ENCODE measurements at regions not wholly inside any gene's neighbourhood (a gene's known extent, or its start where the extent isn't known, plus 50 kb on each side); places are given as distances from the start of the nearest gene placed in this dataset.

- H3K27me3 Mint-ChIP-seq, result no peaks in the 10 kb centered on the region
- ChIA-PET CTCF (interaction anchor here (1.0 to 2.0 kb wide), 2 partner anchors 9 to 20 kb away, joined by 4 to 10 read pairs; no protein-coding TSS in a partner anchor), POLR2A (interaction anchor here (1.0 to 7.8 kb wide), 6 partner anchors 9 to 87 kb away, joined by 3 to 51 read pairs (median 6); no protein-coding TSS in a partner anchor)
- peak overlapping the region; percentile 71 for H3K27ac Mint-ChIP-seq
- H3K9me3 Mint-ChIP-seq, result no peaks in the 10 kb centered on the region
- no peak for ATAC-seq (ENCODE audit: low read depth)
- H3K4me1 Mint-ChIP-seq, result peaks cover 83% of the 10 kb centered on the region
- no peak for DNase-seq
- intact Hi-C loops (cut with micrococcal nuclease), result loop anchor here (5.0 to 10.0 kb wide), 2 partner anchors 127 to 605 kb away; no protein-coding TSS in a partner anchor
- peak overlapping the region; percentile 38 for H3K4me3 Mint-ChIP-seq
- no peak for TF ChIP-seq CTCF (IDR thresholded peaks at IDR 0.05)
- H3K36me3 Mint-ChIP-seq (ENCODE audit: low read depth), result peaks cover 8% of the 10 kb centered on the region
Observed at GRCh38 chr17:77409282-77410161, 268.8 kb downstream of the SEC14L1 start.

DNA sequence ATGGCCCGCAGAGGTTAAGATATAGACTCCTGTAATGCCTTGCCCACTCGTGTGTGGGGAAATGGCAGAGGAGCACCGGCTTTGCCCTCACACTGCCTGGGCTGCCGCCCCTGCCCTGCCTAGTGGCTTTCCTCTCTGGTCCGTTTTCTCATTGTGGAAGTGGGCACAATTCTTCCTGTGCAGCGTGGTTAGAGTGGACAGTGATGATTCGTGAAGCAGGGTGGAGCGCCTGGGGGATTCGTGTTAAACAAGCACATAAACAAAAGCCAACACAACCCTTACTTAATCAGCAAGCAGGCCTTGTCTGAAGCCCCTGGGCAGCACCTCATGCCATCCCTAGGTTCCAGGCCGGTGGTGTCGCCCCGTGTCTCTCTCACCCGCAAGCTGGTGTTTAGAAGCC, 269.7 kb downstream of the SEC14L1 start:
- H3K4me1 Mint-ChIP-seq, result peaks cover 73% of the 10 kb centered on the region
- DNase-seq, result no peak
- H3K27me3 Mint-ChIP-seq, result no peaks in the 10 kb centered on the region
- TF ChIP-seq CTCF (IDR thresholded peaks at IDR 0.05), result no peak
- H3K27ac Mint-ChIP-seq, result peak overlapping the region; percentile 70
- ChIA-PET CTCF (interaction anchor here (1.6 to 1.9 kb wide), 2 partner anchors 10 to 19 kb away, joined by 5 to 6 read pairs; no protein-coding TSS in a partner anchor), POLR2A (interaction anchor here (0.5 to 7.8 kb wide), 11 partner anchors 7 to 831 kb away, joined by 3 to 51 read pairs (median 5); partner anchors contain the start of gene TNRC6C)
- no peaks in the 10 kb centered on the region for H3K9me3 Mint-ChIP-seq
- no peak overlapping the region for H3K4me3 Mint-ChIP-seq
- peaks cover 6% of the 10 kb centered on the region for H3K36me3 Mint-ChIP-seq (ENCODE audit: low read depth)
- intact Hi-C loops (cut with micrococcal nuclease), result no loop called here
- no peak for ATAC-seq (ENCODE audit: low read depth)

DNA sequence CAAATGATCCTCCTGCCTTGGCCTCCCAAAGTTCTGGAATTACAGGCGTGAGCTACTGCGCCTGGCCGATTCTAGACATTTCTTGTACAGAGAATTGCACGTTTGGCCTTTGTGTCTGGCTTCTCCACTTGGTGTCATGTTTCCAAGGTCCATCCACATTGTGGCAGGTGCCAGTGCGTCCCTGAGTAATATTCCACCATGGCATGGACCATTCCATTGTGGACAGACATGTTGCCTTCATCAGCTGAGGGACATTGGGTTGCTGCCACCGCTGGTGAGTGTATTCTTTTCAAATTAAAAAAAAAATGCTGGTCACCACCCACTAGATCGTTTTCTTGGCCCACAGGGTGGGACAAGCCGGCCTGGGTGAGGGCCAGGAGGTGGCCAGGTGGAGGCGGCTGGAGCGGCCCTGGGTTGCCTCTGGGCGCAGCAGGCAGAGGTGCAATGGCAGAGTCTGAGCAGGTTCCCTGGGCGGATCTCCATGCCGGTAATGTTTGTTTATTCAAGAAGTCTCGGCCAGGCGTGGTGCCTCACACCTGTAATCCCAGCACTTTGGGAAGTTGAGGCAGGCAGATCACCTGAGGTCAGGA, 274.1 kb downstream of the SEC14L1 start:
- DNase-seq, result no peak
- CTCF ChIA-PET, result no interaction called here
- Mint-ChIP-seq H3K9me3 (no peaks in the 10 kb centered on the region), H3K27me3 (no peaks in the 10 kb centered on the region), H3K36me3 (ENCODE audit: low read depth) (peaks cover 4% of the 10 kb centered on the region), H3K27ac (no peak overlapping the region), H3K4me3 (no peak overlapping the region), H3K4me1 (peaks cover 30% of the 10 kb centered on the region)
- TF ChIP-seq CTCF (IDR thresholded peaks at IDR 0.05), result no peak
- intact Hi-C loops (cut with micrococcal nuclease), result no loop called here
- POLR2A ChIA-PET, result interaction anchor here (0.6 to 1.2 kb wide), 3 partner anchors 8 to 14 kb away, joined by 3 to 7 read pairs (median 4); no protein-coding TSS in a partner anchor
- ATAC-seq (ENCODE audit: low read depth), result no peak

DNA sequence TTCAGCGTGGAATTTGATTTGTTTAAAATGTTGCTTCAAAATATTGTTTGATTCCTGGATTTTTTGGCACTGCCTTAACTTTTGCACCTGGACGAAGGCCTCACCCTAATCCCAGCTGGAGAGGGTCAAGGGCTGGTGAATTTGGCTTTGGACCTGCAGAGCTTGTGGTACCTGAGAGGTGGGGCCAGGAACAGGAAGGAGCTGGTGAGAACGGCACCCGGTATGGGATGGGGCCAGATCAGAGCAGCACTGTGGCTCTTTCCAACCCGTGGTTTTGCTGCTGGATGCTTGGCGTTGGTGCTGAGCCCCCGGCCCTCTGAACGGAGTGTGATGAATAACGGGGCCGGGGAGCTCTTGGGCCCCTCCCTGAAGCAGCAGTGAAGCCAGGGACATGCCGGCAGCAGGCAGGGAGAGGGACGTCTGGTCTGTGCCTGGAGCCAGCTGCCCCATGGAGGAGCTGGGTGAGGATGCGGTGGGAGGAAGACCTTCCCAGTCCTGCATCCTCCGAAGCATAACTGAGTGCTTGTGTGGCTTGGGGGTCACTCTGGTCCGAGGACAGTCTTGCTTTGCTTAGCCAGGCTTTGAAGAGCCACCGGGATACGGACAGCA, 275.4 kb downstream of the SEC14L1 start:
- CTCF ChIA-PET, result no interaction called here
- no peak overlapping the region for H3K4me3 Mint-ChIP-seq

More for the DNA sequence above, 275.4 kb downstream of the SEC14L1 start:
- no peak for DNase-seq
- POLR2A ChIA-PET, result interaction anchor here (0.8 to 1.0 kb wide), 3 partner anchors 9 to 12 kb away, joined by 3 to 4 read pairs (median 3); no protein-coding TSS in a partner anchor
- peaks cover 4% of the 10 kb centered on the region for H3K36me3 Mint-ChIP-seq (ENCODE audit: low read depth)
- no peaks in the 10 kb centered on the region for H3K27me3 Mint-ChIP-seq
- no peak for ATAC-seq (ENCODE audit: low read depth)
- H3K27ac Mint-ChIP-seq, result no peak overlapping the region
- TF ChIP-seq CTCF (IDR thresholded peaks at IDR 0.05), result no peak
- intact Hi-C loops (cut with micrococcal nuclease), result no loop called here
- H3K4me1 Mint-ChIP-seq, result peaks cover 27% of the 10 kb centered on the region
- no peaks in the 10 kb centered on the region for H3K9me3 Mint-ChIP-seq

All from activated B cell treated with CpG ODN at 0.5 μM for 24 hours (primary cell).